Keratinocyte (primary cell): ENCODE measurements at regions not wholly inside any gene's neighbourhood (a gene's known extent, or its start where the extent isn't known, plus 50 kb on each side); places are given as distances from the start of the nearest gene placed in this dataset.
"Not testable (repeated sequence)": the region's sequence is repeated elsewhere in the genome, so short reads cannot be mapped to it uniquely, and the experiment has no call there.

Experiments
- DNase-seq: peaks from one replicate; pipeline ENCODE4 v3.0.0-alpha.2; 2011; ENCODE audit warnings: low read depth, missing footprints, low spot score
- FAIRE-seq: peaks from 2 replicates; lab custom pipeline; 2011; peaks lifted over from hg19 to GRCh38; lab: Jason Lieb, UNC
- H2AFZ ChIP-seq: 2 replicates; pipeline ENCODE4 v1.6.0; 2012; ENCODE audit warnings: low read length, control low read depth, inconsistent platforms; ENCODE audit not compliant: control insufficient read depth
- H3K27ac ChIP-seq: 2 replicates; pipeline ENCODE4 v1.5.1; 2011; ENCODE audit warnings: low read length; ENCODE audit not compliant: control insufficient read depth, insufficient read depth
- H3K27me3 ChIP-seq: 3 replicates; pipeline ENCODE4 v1.6.0; 2011; ENCODE audit warnings: low read length; ENCODE audit not compliant: control insufficient read depth, insufficient read depth; ENCODE audit errors: extremely low read depth
- H3K36me3 ChIP-seq, 2 experiments: 2 replicates in 1 of 2; 3 replicates in 1 of 2; pipeline ENCODE4 v1.5.1; 2011; ENCODE audit warnings: low read length in 2 of 2, mild to moderate bottlenecking in 1 of 2; ENCODE audit not compliant: control insufficient read depth in 2 of 2, insufficient read depth in 2 of 2; ENCODE audit errors: extremely low read depth in 1 of 2
- H3K4me1 ChIP-seq: 3 replicates; pipeline ENCODE4 v1.5.1; 2011; ENCODE audit warnings: low read length; ENCODE audit not compliant: control insufficient read depth, insufficient read depth; ENCODE audit errors: extremely low read depth
- H3K4me2 ChIP-seq: 3 replicates; pipeline ENCODE4 v1.6.0; 2011; ENCODE audit warnings: low read depth, low read length; ENCODE audit not compliant: control insufficient read depth, insufficient read depth; ENCODE audit errors: extremely low read depth
- H3K4me3 ChIP-seq, 3 experiments: fragments of 200-600 bp in 1 of 3; sonication (generic) in 1 of 3; 2 replicates in 2 of 3; 3 replicates in 1 of 3; pipeline ENCODE4 v1.5.1; 2011 to 2016; ENCODE audit warnings: low read length in 3 of 3, mild to moderate bottlenecking in 3 of 3, control low read depth in 2 of 3, inconsistent platforms in 1 of 3, low read depth in 1 of 3, mixed read lengths in 1 of 3, mixed run types in 1 of 3, moderate library complexity in 1 of 3; ENCODE audit not compliant: control insufficient read depth in 2 of 3, insufficient read depth in 2 of 3; ENCODE audit errors: extremely low read depth in 1 of 3
- H3K79me2 ChIP-seq: 2 replicates; pipeline ENCODE4 v1.6.0; 2012; ENCODE audit warnings: low read length; ENCODE audit not compliant: control insufficient read depth, insufficient read depth
- H3K9ac ChIP-seq: 3 replicates; pipeline ENCODE4 v1.6.0; 2011; ENCODE audit warnings: low read length; ENCODE audit not compliant: control insufficient read depth, insufficient read depth; ENCODE audit errors: extremely low read depth
- H3K9me1 ChIP-seq: 3 replicates; pipeline ENCODE4 v1.6.0; 2011; ENCODE audit warnings: low read length; ENCODE audit not compliant: control insufficient read depth, insufficient read depth; ENCODE audit errors: extremely low read depth
- H3K9me3 ChIP-seq: 2 replicates; pipeline ENCODE4 v1.5.1; 2012; ENCODE audit warnings: low read depth, low read length; ENCODE audit not compliant: control insufficient read depth
- H4K20me1 ChIP-seq: 3 replicates; pipeline ENCODE4 v1.6.0; 2011; ENCODE audit warnings: low read length; ENCODE audit not compliant: control insufficient read depth, insufficient read depth; ENCODE audit errors: extremely low read depth
- EZH2 ChIP-seq: IDR thresholded peaks from one replicate; pipeline ENCODE4 v1.6.1; 2012; ENCODE audit warnings: inconsistent platforms, mild to moderate bottlenecking, low read length, moderate library complexity
- dilution Hi-C: fragments of 300-500 bp; cut with MboI; formaldehyde crosslinking; loops from one replicate; pipeline ENCODE4 v1.7.0; 2020; ENCODE audit warnings: low sequenced_read_pairs; ENCODE audit not compliant: extremely low pct_ligation_motif_present
- TF ChIP-seq, protein P1 (sequence below), 3 experiments: IDR thresholded peaks in 1 of 3; conservative IDR thresholded peaks in 1 of 3; optimal IDR thresholded peaks in 1 of 3; 2 replicates in 2 of 3; 3 replicates in 1 of 3; pipeline versions ENCODE3 to v1.5.1; 2011; ENCODE audit warnings: low read length in 3 of 3, mild to moderate bottlenecking in 3 of 3, moderate library complexity in 2 of 3, control low read depth in 1 of 3, inconsistent platforms in 1 of 3; ENCODE audit not compliant: insufficient read depth in 2 of 3; ENCODE audit errors: extremely low read depth in 1 of 3

DNA sequence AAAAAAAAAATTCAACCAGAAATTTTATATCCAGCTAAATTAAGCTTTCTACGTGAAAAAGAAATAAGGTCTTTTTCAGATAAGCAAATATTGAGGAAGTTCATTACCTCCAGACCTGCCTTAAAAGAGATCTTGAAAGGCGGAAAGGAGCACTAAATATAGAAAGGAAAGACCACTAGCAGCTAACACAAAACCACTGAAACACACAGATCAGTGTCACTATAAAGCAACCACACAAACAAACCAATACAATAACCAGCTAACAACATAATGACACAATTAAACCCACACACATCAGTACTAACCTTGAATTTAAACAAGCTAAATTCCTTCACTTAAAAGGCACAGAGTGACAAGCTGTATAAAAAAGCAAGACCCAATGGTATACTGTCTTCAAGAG, 958.3 kb downstream of the TSN start:
- H3K36me3 ChIP-seq: no peaks in the 10 kb centered on the region

GRCh38 chr2:122720822-122721221, 965.4 kb downstream of the TSN start:
- H3K4me3 ChIP-seq, H4K20me1 ChIP-seq, H3K27ac ChIP-seq, FAIRE-seq, H2AFZ ChIP-seq, DNase-seq, H3K79me2 ChIP-seq, H3K9ac ChIP-seq, dilution Hi-C loops, H3K4me1 ChIP-seq, H3K9me3 ChIP-seq, H3K4me2 ChIP-seq, H3K36me3 ChIP-seq, H3K27me3 ChIP-seq, H3K9me1 ChIP-seq: not testable (repeated sequence)

More for the DNA sequence above, 958.3 kb downstream of the TSN start:
- no peak overlapping the region for H3K9ac ChIP-seq
- dilution Hi-C loops: no loop called here
- TF ChIP-seq, protein P1, sequence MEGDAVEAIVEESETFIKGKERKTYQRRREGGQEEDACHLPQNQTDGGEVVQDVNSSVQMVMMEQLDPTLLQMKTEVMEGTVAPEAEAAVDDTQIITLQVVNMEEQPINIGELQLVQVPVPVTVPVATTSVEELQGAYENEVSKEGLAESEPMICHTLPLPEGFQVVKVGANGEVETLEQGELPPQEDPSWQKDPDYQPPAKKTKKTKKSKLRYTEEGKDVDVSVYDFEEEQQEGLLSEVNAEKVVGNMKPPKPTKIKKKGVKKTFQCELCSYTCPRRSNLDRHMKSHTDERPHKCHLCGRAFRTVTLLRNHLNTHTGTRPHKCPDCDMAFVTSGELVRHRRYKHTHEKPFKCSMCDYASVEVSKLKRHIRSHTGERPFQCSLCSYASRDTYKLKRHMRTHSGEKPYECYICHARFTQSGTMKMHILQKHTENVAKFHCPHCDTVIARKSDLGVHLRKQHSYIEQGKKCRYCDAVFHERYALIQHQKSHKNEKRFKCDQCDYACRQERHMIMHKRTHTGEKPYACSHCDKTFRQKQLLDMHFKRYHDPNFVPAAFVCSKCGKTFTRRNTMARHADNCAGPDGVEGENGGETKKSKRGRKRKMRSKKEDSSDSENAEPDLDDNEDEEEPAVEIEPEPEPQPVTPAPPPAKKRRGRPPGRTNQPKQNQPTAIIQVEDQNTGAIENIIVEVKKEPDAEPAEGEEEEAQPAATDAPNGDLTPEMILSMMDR (optimal IDR thresholded peaks at IDR 0.05 in 1 of 3, IDR thresholded peaks at IDR 0.05 in 1 of 3, conservative IDR thresholded peaks at IDR 0.05 in 1 of 3; ENCODE audit: extremely low read depth in 1 of 3, insufficient read depth in 2 of 3, low read length in 3 of 3): no peak
- TF ChIP-seq EZH2: no peak
- no peaks in the 10 kb centered on the region for H3K9me1 ChIP-seq
- no peaks in the 10 kb centered on the region for H3K4me1 ChIP-seq
- peaks cover 2% of the 10 kb centered on the region for H3K9me3 ChIP-seq
- FAIRE-seq (no peak), DNase-seq (no peak)
- H3K4me3 ChIP-seq: no peak overlapping the region
- H3K27me3 ChIP-seq: no peaks in the 10 kb centered on the region
- H3K79me2 ChIP-seq: no peaks in the 10 kb centered on the region
- H4K20me1 ChIP-seq: no peaks in the 10 kb centered on the region
- H2AFZ ChIP-seq: no peak overlapping the region
- H3K4me2 ChIP-seq: no peak overlapping the region
- no peak overlapping the region for H3K27ac ChIP-seq

GRCh38 chr2:122734766-122735424, 979.4 kb downstream of the TSN start:
- Histone ChIP-seq H4K20me1 (no peaks in the 10 kb centered on the region), H3K27ac (no peak overlapping the region), H3K4me2 (no peak overlapping the region), H3K4me3 (no peak overlapping the region), H3K9me3 (no peaks in the 10 kb centered on the region), H3K9ac (no peak overlapping the region), H2AFZ (no peak overlapping the region), H3K27me3 (no peaks in the 10 kb centered on the region), H3K79me2 (no peaks in the 10 kb centered on the region), H3K36me3 (no peaks in the 10 kb centered on the region), H3K9me1 (no peaks in the 10 kb centered on the region), H3K4me1 (no peaks in the 10 kb centered on the region)
- dilution Hi-C loops: no loop called here
- DNase-seq (no peak), FAIRE-seq (no peak)
- TF ChIP-seq, protein P1 (optimal IDR thresholded peaks at IDR 0.05 in 1 of 3, IDR thresholded peaks at IDR 0.05 in 1 of 3, conservative IDR thresholded peaks at IDR 0.05 in 1 of 3; ENCODE audit: extremely low read depth in 1 of 3, insufficient read depth in 2 of 3, low read length in 3 of 3): no peak
- TF ChIP-seq EZH2: no peak
